Sigmoid colon (tissue), 6 donors: ENCODE measurements at regions not wholly inside any gene's neighbourhood (a gene's known extent, or its start where the extent isn't known, plus 50 kb on each side); places are given as distances from the start of the nearest gene placed in this dataset.

Experiments used
- DNase-seq: peaks from one replicate; pipeline ENCODE4 v3.0.0-alpha.2; 2019
- H3K27ac ChIP-seq, 4 donors: fragments of 200-600 bp; sonication (generic); one replicate each; pipeline ENCODE4 v1.5.1; 2016 to 2019; ENCODE audit warnings: mild to moderate bottlenecking in 1 of 4
- H3K27me3 ChIP-seq, 3 donors: fragments of 200-600 bp; sonication (generic); one replicate each; pipeline ENCODE4 v1.5.1; 2019; ENCODE audit warnings: mild to moderate bottlenecking in 1 of 3
- H3K36me3 ChIP-seq, 4 donors: fragments of 200-600 bp; sonication (generic); one replicate each; pipeline ENCODE4 v1.5.1; 2016 to 2019
- H3K4me1 ChIP-seq, 4 donors: fragments of 200-600 bp; sonication (generic); one replicate each; pipeline ENCODE4 v1.5.1; 2017 to 2019
- H3K4me3 ChIP-seq, 4 donors: fragments of 200-600 bp; sonication (generic); one replicate each; pipeline ENCODE4 v1.5.1; 2017 to 2019; ENCODE audit warnings: mild to moderate bottlenecking in 2 of 4, moderate library complexity in 1 of 4
- H3K9me3 ChIP-seq, 4 donors: fragments of 200-600 bp in 3 of 4; sonication (generic) in 3 of 4; one replicate each; pipeline versions ENCODE4 v1.5.1 to v1.6.1; 2013 to 2019
- EP300 ChIP-seq, 4 donors: sonication (generic); formaldehyde crosslinking; IDR thresholded peaks; one replicate each; pipeline ENCODE4 v1.6.1; 2017; ENCODE audit warnings: antibody characterized with exemption in 4 of 4
- POLR2A ChIP-seq, 2 donors: fragments of 450-650 bp; IDR thresholded peaks; one replicate each; pipeline ENCODE4 v1.6.1; 2016; ENCODE audit warnings: antibody characterized with exemption in 2 of 2, mild to moderate bottlenecking in 2 of 2, moderate library complexity in 2 of 2
- POLR2AphosphoS5 ChIP-seq, 4 donors: sonication (generic); formaldehyde crosslinking; IDR thresholded peaks; one replicate each; pipeline ENCODE4 v1.6.1; 2017; ENCODE audit warnings: antibody characterized with exemption in 4 of 4
- WGBS, 2 donors: extraction: QIAGEN DNeasy Blood & Tissue Kit; methylation state at CpG; one replicate each; pipeline ENCODE4 v1.1.7; 2013; 5-methylcytosine and 5-hydroxymethylcytosine counted together
- intact Hi-C: fragments of 100-400 bp; cut with DNase I; formaldehyde crosslinking; loops from one replicate; pipeline ENCODE4 v1.15.1; 2023
- TF ChIP-seq, protein P1 (sequence below), 4 experiments: fragments of 450-650 bp in 3 of 4; fragments of 200-600 bp in 1 of 4; IDR thresholded peaks; one replicate each; pipeline ENCODE4 v1.5.1; 2016 to 2019; ENCODE audit warnings: antibody characterized with exemption in 4 of 4, mild to moderate bottlenecking in 3 of 4, moderate library complexity in 2 of 4
- donor health status: healthy with polysubstance abuse.
- donor health status: healthy.

DNA sequence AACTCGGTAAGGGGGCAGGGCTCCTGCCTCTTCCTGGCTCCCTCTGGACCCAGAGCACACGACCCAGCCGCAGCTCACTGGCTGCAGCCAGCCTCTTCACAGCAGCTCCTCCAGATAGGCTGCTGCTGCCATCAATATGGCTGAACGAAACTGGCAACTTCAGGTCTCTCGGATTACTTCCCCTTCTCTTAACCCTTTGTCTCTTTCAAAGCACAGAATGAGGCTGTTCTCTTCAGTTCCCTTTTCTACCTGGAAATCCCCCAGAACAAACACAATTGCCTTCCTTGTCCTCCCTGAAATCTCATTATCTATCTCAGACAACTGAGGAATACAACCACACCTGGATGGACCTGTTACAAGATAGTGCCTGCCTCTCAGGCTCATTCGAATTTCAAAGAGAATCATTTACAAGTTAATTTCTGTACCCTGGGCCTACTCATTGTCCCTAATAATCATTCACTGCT is 193.4 kb upstream of the MBL2 start:
- no peaks in the 10 kb centered on the region for H3K4me1 ChIP-seq
- no peak overlapping the region for H3K27ac ChIP-seq
- no peak overlapping the region for H3K4me3 ChIP-seq
- intact Hi-C loops: no loop called here
- H3K27me3 ChIP-seq: no peaks in the 10 kb centered on the region
- no peaks in the 10 kb centered on the region for H3K36me3 ChIP-seq
- TF ChIP-seq EP300 (IDR thresholded peaks at IDR 0.05) (no peak), POLR2A (IDR thresholded peaks at IDR 0.05) (no peak), POLR2AphosphoS5 (IDR thresholded peaks at IDR 0.05) (no peak)
- TF ChIP-seq, protein P1, sequence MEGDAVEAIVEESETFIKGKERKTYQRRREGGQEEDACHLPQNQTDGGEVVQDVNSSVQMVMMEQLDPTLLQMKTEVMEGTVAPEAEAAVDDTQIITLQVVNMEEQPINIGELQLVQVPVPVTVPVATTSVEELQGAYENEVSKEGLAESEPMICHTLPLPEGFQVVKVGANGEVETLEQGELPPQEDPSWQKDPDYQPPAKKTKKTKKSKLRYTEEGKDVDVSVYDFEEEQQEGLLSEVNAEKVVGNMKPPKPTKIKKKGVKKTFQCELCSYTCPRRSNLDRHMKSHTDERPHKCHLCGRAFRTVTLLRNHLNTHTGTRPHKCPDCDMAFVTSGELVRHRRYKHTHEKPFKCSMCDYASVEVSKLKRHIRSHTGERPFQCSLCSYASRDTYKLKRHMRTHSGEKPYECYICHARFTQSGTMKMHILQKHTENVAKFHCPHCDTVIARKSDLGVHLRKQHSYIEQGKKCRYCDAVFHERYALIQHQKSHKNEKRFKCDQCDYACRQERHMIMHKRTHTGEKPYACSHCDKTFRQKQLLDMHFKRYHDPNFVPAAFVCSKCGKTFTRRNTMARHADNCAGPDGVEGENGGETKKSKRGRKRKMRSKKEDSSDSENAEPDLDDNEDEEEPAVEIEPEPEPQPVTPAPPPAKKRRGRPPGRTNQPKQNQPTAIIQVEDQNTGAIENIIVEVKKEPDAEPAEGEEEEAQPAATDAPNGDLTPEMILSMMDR (IDR thresholded peaks at IDR 0.05): no peak
- 67 to 82% methylated on average over 6 of the region's 6 CpGs for WGBS, 2 donors
- DNase-seq: no peak
- no peaks in the 10 kb centered on the region for H3K9me3 ChIP-seq

DNA sequence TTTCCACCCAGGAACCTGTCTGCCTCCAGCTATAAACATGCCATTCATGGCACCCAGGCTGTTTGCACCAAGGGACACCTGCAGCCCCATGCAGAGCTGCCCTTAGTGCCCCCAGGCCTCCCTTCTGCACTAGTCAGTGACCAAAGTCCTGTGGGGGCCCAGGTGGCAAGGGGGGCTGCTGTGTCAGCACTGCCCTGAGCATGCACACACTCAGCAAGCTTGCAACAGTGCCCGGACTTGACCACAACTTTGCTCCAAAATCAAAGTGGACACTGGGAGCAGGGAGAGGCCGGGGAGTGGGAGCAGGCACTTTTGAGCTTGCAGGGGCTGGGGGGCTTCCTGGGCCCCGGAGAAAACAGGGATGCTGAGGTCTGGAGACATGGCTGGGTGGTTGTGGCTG is 192.9 kb upstream of the MBL2 start:
- H3K27me3 ChIP-seq: no peaks in the 10 kb centered on the region
- H3K4me3 ChIP-seq: no peak overlapping the region
- intact Hi-C loops: no loop called here
- no peak for DNase-seq
- H3K4me1 ChIP-seq: no peaks in the 10 kb centered on the region
- no peaks in the 10 kb centered on the region for H3K9me3 ChIP-seq
- TF ChIP-seq EP300 (IDR thresholded peaks at IDR 0.05): no peak
- TF ChIP-seq, protein P1 (IDR thresholded peaks at IDR 0.05): no peak
- no peak for TF ChIP-seq POLR2AphosphoS5 (IDR thresholded peaks at IDR 0.05)
- TF ChIP-seq POLR2A (IDR thresholded peaks at IDR 0.05): no peak
- H3K36me3 ChIP-seq: no peaks in the 10 kb centered on the region
- 80 to 84% methylated on average over 3 of the region's 3 CpGs for WGBS, 2 donors
- H3K27ac ChIP-seq: no peak overlapping the region

DNA sequence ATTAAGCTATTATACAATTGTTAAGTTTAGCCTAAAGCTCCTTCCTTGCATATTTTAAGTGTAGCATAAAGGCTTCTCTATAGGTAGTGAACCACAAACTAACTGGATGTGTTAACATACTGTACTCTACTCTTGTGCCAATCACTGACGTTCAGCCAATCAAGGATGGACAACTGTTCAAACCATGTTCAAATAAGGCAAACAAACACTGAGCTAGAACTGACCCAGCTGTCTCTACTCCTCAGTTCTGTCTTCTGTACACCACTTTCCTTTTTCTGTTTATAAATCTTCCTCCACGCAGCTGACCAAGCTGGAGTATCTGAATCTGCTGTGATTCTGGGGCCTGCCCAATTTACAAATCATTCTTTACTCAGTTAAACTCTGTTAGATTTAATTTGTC is 188.7 kb upstream of the MBL2 start:
- no peak for TF ChIP-seq EP300 (IDR thresholded peaks at IDR 0.05)
- no peak for TF ChIP-seq POLR2A (IDR thresholded peaks at IDR 0.05)
- no peak for TF ChIP-seq POLR2AphosphoS5 (IDR thresholded peaks at IDR 0.05)
- TF ChIP-seq, protein P1 (IDR thresholded peaks at IDR 0.05): no peak
- 55 to 65% methylated on average over 2 of the region's 2 CpGs for WGBS, 2 donors
- intact Hi-C loops: no loop called here
- H3K9me3 ChIP-seq: no peaks in the 10 kb centered on the region
- no peak overlapping the region for H3K27ac ChIP-seq
- no peaks in the 10 kb centered on the region for H3K4me1 ChIP-seq
- H3K27me3 ChIP-seq: no peaks in the 10 kb centered on the region
- no peak for DNase-seq
- H3K36me3 ChIP-seq: no peaks in the 10 kb centered on the region
- H3K4me3 ChIP-seq: no peak overlapping the region

DNA sequence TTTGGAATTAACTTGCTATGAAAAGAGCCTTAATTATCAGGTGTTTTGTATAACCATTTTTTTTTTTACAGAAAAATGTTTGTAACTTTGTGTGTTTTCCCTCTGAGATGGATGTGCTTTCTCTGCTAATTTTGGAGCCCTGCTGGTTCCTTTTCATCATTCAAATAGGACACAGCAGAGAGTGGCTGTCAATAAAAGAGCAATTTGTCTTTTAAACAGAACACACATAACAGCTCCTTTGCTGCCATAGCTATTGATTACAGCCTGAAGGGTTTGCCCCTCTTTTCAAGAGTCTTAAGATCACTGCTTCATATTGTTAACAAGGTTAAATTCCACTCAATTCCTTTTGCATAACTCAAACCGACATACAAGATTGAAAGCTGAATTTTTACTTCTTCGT is 187.2 kb upstream of the MBL2 start:
- Histone ChIP-seq H3K4me1 (no peaks in the 10 kb centered on the region), H3K36me3 (no peaks in the 10 kb centered on the region), H3K4me3 (no peak overlapping the region), H3K27me3 (no peaks in the 10 kb centered on the region), H3K27ac (no peak overlapping the region), H3K9me3 (no peaks in the 10 kb centered on the region)
- TF ChIP-seq EP300 (IDR thresholded peaks at IDR 0.05) (no peak), POLR2A (IDR thresholded peaks at IDR 0.05) (no peak), POLR2AphosphoS5 (IDR thresholded peaks at IDR 0.05) (no peak)
- TF ChIP-seq, protein P1 (IDR thresholded peaks at IDR 0.05): no peak
- no peak for DNase-seq
- intact Hi-C loops: no loop called here
- 86 to 93% methylated on average over 2 of the region's 2 CpGs for WGBS, 2 donors

DNA sequence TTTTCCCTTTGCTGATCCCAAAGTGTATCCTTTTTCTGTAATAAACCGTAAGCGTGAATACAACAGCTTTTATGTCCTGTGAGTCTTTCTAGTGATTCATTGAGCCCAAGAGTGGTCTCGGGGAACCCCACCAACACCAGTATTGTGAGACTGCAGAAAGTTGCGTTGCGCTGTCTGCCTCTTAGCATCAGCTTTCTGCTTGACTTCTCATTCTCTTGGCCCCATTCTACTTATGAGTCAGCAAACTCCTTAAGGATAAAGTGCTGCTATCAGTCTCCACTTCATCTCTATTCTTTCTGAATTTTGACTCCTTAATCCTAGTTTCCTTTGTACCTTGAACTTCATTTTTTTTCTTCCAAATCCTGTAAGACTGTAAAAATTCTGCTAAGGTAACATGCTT is 184.3 kb upstream of the MBL2 start:
- H3K4me3 ChIP-seq: no peak overlapping the region
- intact Hi-C loops: no loop called here
- H3K27ac ChIP-seq: no peak overlapping the region
- H3K36me3 ChIP-seq: no peaks in the 10 kb centered on the region
- H3K27me3 ChIP-seq: no peaks in the 10 kb centered on the region
- TF ChIP-seq POLR2A (IDR thresholded peaks at IDR 0.05) (no peak), POLR2AphosphoS5 (IDR thresholded peaks at IDR 0.05) (no peak), EP300 (IDR thresholded peaks at IDR 0.05) (no peak)
- TF ChIP-seq, protein P1 (IDR thresholded peaks at IDR 0.05): no peak
- 87 to 94% methylated on average over 5 of the region's 5 CpGs for WGBS, 2 donors
- H3K9me3 ChIP-seq: no peaks in the 10 kb centered on the region
- H3K4me1 ChIP-seq: no peaks in the 10 kb centered on the region
- no peak for DNase-seq
